Esophagus muscularis mucosa (tissue), 4 donors: ENCODE measurements at regions not wholly inside any gene's neighbourhood (a gene's known extent, or its start where the extent isn't known, plus 50 kb on each side); places are given as distances from the start of the nearest gene placed in this dataset.

ENCODE experiments used
- DNase-seq: peaks from one replicate; pipeline ENCODE4 v3.0.0-alpha.2; 2017; ENCODE audit errors: extremely low spot score
- H3K27ac ChIP-seq, 4 donors: fragments of 200-600 bp; sonication (generic); replicated peaks in 1 of 4; 1 replicate in 3 of 4; 2 replicates in 1 of 4; pipeline ENCODE4 v1.5.1; 2016 to 2019; ENCODE audit warnings: mild to moderate bottlenecking in 1 of 4
- H3K27me3 ChIP-seq, 4 donors: fragments of 200-600 bp; sonication (generic); one replicate each; pipeline versions ENCODE4 v1.5.1 to v1.6.0; 2016 to 2019
- H3K36me3 ChIP-seq, 4 donors: fragments of 200-600 bp; sonication (generic); one replicate each; pipeline ENCODE4 v1.5.1; 2016 to 2019
- H3K4me1 ChIP-seq, 4 donors: fragments of 200-600 bp; sonication (generic); one replicate each; pipeline ENCODE4 v1.5.1; 2016 to 2019
- H3K4me3 ChIP-seq, 4 donors: fragments of 200-600 bp; sonication (generic); 1 replicate in 2 of 4; 2 replicates in 2 of 4; pipeline ENCODE4 v1.5.1; 2016 to 2019; ENCODE audit warnings: mild to moderate bottlenecking in 4 of 4, moderate library complexity in 1 of 4
- H3K9me3 ChIP-seq, 4 donors: fragments of 200-600 bp; sonication (generic); 1 replicate in 3 of 4; 2 replicates in 1 of 4; pipeline ENCODE4 v1.5.1; 2016 to 2019
- EP300 ChIP-seq: sonication (generic); formaldehyde crosslinking; IDR thresholded peaks from one replicate; pipeline ENCODE4 v1.6.1; 2017; ENCODE audit warnings: antibody characterized with exemption
- POLR2A ChIP-seq: fragments of 450-650 bp; IDR thresholded peaks from one replicate; pipeline ENCODE4 v1.6.1; 2017; ENCODE audit warnings: antibody characterized with exemption, moderate library complexity, mild to moderate bottlenecking, low read depth
- POLR2AphosphoS5 ChIP-seq, 2 donors: sonication (generic); formaldehyde crosslinking; IDR thresholded peaks; one replicate each; pipeline ENCODE4 v1.6.1; 2017; ENCODE audit warnings: antibody characterized with exemption in 2 of 2
- WGBS: methylation state at CpG from one replicate; pipeline ENCODE4 v1.1.5; 2018; 5-methylcytosine and 5-hydroxymethylcytosine counted together
- intact Hi-C: fragments of 100-400 bp; cut with DNase I; formaldehyde crosslinking; loops from one replicate; pipeline ENCODE4 v1.15.1; 2023
- TF ChIP-seq, protein P1 (sequence below), 3 experiments: fragments of 200-600 bp in 2 of 3; fragments of 450-650 bp in 1 of 3; sonication (generic) in 2 of 3; IDR thresholded peaks; one replicate each; pipeline ENCODE4 v1.5.1; 2017 to 2019; ENCODE audit warnings: antibody characterized with exemption in 3 of 3, mild to moderate bottlenecking in 2 of 3, moderate library complexity in 1 of 3

GRCh38 chr15:62611002-62611401, 431.5 kb upstream of the TPM1 start:
- DNase-seq = no peak
- H3K4me1 ChIP-seq = peaks cover 3 to 10% (median 6%) of the 10 kb centered on the region in 4 donors
- WGBS = 98% methylated on average over 2 of the region's 2 CpGs
- H3K9me3 ChIP-seq = no peaks in the 10 kb centered on the region
- H3K27ac ChIP-seq = no peak overlapping the region
- no peak overlapping the region for H3K4me3 ChIP-seq
- no peak for TF ChIP-seq EP300
- TF ChIP-seq POLR2A = no peak
- TF ChIP-seq, protein P1, sequence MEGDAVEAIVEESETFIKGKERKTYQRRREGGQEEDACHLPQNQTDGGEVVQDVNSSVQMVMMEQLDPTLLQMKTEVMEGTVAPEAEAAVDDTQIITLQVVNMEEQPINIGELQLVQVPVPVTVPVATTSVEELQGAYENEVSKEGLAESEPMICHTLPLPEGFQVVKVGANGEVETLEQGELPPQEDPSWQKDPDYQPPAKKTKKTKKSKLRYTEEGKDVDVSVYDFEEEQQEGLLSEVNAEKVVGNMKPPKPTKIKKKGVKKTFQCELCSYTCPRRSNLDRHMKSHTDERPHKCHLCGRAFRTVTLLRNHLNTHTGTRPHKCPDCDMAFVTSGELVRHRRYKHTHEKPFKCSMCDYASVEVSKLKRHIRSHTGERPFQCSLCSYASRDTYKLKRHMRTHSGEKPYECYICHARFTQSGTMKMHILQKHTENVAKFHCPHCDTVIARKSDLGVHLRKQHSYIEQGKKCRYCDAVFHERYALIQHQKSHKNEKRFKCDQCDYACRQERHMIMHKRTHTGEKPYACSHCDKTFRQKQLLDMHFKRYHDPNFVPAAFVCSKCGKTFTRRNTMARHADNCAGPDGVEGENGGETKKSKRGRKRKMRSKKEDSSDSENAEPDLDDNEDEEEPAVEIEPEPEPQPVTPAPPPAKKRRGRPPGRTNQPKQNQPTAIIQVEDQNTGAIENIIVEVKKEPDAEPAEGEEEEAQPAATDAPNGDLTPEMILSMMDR (IDR thresholded peaks at IDR 0.05) = no peak
- no peak for TF ChIP-seq POLR2AphosphoS5 (IDR thresholded peaks at IDR 0.05)
- intact Hi-C loops = no loop called here
- H3K27me3 ChIP-seq = no peaks in the 10 kb centered on the region
- H3K36me3 ChIP-seq = no peaks in the 10 kb centered on the region

DNA sequence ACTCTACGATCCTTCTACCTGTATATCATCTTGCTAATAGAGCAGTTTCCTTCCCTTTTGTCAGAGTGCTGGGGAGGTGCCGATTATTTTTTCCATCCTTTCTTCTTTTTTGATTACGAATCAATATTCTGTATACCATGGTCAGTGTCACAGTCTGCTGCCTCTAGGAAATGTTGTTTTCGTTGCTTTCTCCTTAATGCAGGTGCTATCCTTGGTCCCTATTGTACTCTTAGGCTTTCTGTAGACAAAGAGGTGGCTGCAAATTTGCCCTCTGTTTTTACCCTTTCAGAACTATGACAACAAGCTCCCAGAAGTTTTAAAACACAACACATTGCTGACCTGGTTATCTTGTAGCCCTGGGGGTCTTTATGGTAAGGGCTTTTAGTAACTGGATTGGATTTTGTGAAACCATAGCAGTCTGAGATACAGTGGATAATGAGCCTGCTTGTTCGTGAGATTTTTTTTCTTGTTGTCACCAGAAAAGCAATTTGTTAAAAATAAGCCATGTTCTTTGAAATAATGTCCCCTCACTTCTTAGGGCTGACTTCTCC, 430.3 kb upstream of the TPM1 start:
- Histone ChIP-seq H3K4me3 (no peak overlapping the region), H3K27me3 (no peaks in the 10 kb centered on the region), H3K27ac (no peak overlapping the region), H3K4me1 (peaks cover 5 to 16% (median 10%) of the 10 kb centered on the region in 4 donors), H3K36me3 (no peaks in the 10 kb centered on the region), H3K9me3 (no peaks in the 10 kb centered on the region)
- no peak for DNase-seq
- intact Hi-C loops = no loop called here
- TF ChIP-seq EP300 (no peak), POLR2A (no peak), POLR2AphosphoS5 (IDR thresholded peaks at IDR 0.05) (no peak)
- TF ChIP-seq, protein P1 (IDR thresholded peaks at IDR 0.05) = no peak
- 91% methylated on average over 5 of the region's 5 CpGs for WGBS

DNA sequence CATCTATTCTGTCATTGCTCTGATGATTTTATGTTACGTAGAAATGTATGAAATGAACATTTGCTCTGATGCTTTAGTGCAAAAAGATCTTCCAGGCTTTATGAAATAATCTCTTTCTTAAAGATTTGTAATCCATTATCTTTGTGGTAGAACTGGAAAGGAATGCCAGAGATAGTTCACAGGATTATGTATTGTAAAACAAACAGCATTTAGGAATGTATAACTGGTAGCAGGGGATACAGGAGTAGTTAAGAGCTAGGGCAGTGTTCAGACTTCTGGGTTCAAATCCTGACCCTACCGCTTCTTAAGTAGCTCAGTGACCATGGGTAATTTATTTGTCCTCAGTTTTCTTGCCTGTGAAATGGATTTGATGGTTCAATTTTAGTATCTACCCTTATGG, 429.8 kb upstream of the TPM1 start:
- no peak overlapping the region for H3K27ac ChIP-seq
- no peak for DNase-seq
- intact Hi-C loops = no loop called here
- H3K4me1 ChIP-seq = peaks cover 5 to 21% (median 9%) of the 10 kb centered on the region in 4 donors
- no peak overlapping the region for H3K4me3 ChIP-seq
- no peaks in the 10 kb centered on the region for H3K36me3 ChIP-seq
- H3K9me3 ChIP-seq = no peaks in the 10 kb centered on the region
- 96% methylated on average over 2 of the region's 2 CpGs for WGBS
- no peak for TF ChIP-seq EP300
- TF ChIP-seq POLR2A = no peak
- H3K27me3 ChIP-seq = no peaks in the 10 kb centered on the region

GRCh38 chr15:62616746-62617145, 425.8 kb upstream of the TPM1 start:
- Histone ChIP-seq H3K9me3 (no peaks in the 10 kb centered on the region), H3K4me3 (no peak overlapping the region), H3K27ac (no peak overlapping the region), H3K36me3 (no peaks in the 10 kb centered on the region), H3K27me3 (no peaks in the 10 kb centered on the region), H3K4me1 (peaks cover 5 to 12% (median 9%) of the 10 kb centered on the region in 4 donors)
- no peak for TF ChIP-seq EP300
- DNase-seq = no peak
- 60% methylated on average over 3 of the region's 3 CpGs for WGBS
- intact Hi-C loops = no loop called here

DNA sequence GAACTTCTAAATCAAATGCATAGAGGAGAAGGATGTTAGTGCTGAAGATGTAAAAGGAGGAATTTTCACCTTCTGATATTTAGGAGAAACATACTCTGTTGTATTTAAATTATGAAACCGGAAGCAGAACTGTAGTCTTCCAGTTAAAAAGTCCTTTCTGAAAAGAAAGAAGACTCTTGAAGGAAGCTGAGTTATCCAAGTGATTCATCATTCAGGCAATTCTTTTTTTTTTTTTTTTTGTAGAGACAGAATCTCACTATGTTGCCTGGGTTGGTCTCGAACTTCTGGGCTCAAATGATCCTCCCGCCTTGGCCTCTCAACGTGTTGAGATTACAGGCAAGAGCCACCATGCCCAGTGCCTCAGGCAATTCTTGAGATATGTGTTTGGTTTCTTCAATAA, 424.8 kb upstream of the TPM1 start:
- Histone ChIP-seq H3K36me3 (no peaks in the 10 kb centered on the region), H3K27me3 (no peaks in the 10 kb centered on the region), H3K4me1 (peaks cover 5 to 12% (median 9%) of the 10 kb centered on the region in 4 donors), H3K4me3 (no peak overlapping the region), H3K9me3 (no peaks in the 10 kb centered on the region), H3K27ac (no peak overlapping the region)
- 82% methylated on average over 4 of the region's 4 CpGs for WGBS
- TF ChIP-seq, protein P1 (IDR thresholded peaks at IDR 0.05) = no peak
- no peak for TF ChIP-seq POLR2AphosphoS5 (IDR thresholded peaks at IDR 0.05)
- TF ChIP-seq EP300 = no peak
- TF ChIP-seq POLR2A = no peak
- no peak for DNase-seq
- intact Hi-C loops = no loop called here

DNA sequence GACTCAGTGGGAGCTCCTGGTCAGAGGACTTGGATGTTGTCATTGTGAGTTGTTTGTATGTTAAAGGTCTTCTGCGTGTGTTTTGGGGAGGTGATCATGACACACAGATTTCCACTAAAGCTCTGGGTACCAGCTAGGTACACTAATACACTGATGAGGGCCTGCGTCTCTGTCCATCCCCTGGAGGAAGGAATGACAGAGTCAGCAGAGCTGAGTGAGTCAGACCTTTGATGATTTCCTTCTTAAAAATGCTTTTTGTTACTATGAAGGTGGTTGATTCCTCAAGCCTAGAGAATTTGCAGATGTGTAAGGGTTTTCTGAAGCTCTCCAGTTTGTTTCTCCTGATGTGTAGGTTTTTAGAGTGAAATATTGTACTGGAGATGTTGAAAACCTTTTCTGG, 424.1 kb upstream of the TPM1 start:
- Histone ChIP-seq H3K36me3 (no peaks in the 10 kb centered on the region), H3K4me3 (no peak overlapping the region), H3K27me3 (no peaks in the 10 kb centered on the region), H3K9me3 (no peaks in the 10 kb centered on the region), H3K27ac (no peak overlapping the region), H3K4me1 (peaks cover 5 to 12% (median 9%) of the 10 kb centered on the region in 4 donors)
- intact Hi-C loops = no loop called here
- TF ChIP-seq, protein P1 (IDR thresholded peaks at IDR 0.05) = no peak
- no peak for TF ChIP-seq POLR2A
- no peak for TF ChIP-seq POLR2AphosphoS5 (IDR thresholded peaks at IDR 0.05)
- TF ChIP-seq EP300 = no peak
- 86% methylated on average over 2 of the region's 2 CpGs for WGBS
- no peak for DNase-seq
